IMR-90 (cell line): ENCODE measurements at regions not wholly inside any gene's neighbourhood (a gene's known extent, or its start where the extent isn't known, plus 50 kb on each side); places are given as distances from the start of the nearest gene placed in this dataset.

Source experiments
- ATAC-seq: fragments of 200-7000 bp; cut with Tn5 transposase; 2 replicates; pipeline ENCODE4 v1.9.1; 2020; ENCODE audit warnings: low read depth, mild to moderate bottlenecking, moderate library complexity
- BruUV-seq: library from RNA; stranded (reverse); fragments of 400-500 nt; replicated peaks from 2 replicates; lab custom pipeline; 2021; lab: Mats Ljungman, UMichigan
- CTCF ChIA-PET: fragments of 300-600 bp; formaldehyde crosslinking; extraction: SDS; loops from one replicate; lab custom pipeline; 2021; ENCODE audit warnings: antibody characterized with exemption; lab: Yijun Ruan, JAX
- POLR2A ChIA-PET: fragments of 300-600 bp; sonication (Branson Sonifier 250); formaldehyde crosslinking; loops from one replicate; lab custom pipeline; 2022; ENCODE audit warnings: antibody characterized with exemption; ENCODE audit not compliant: unreplicated experiment; lab: Charles Lee
- DNase-seq: peaks from one replicate; pipeline ENCODE4 v3.0.0; 2013
- H2AFZ ChIP-seq: replicated peaks from 2 replicates; pipeline ENCODE3; 2013; ENCODE audit warnings: low read length, mild to moderate bottlenecking; ENCODE audit not compliant: poor library complexity
- H2AK5ac ChIP-seq: 2 replicates; pipeline ENCODE4 v1.6.1; 2013; ENCODE audit warnings: low read depth, low read length, inconsistent platforms
- H2AK9ac ChIP-seq: replicated peaks from 2 replicates; pipeline ENCODE3; 2013; ENCODE audit warnings: mild to moderate bottlenecking, low read depth, low read length, moderate library complexity; ENCODE audit not compliant: poor library complexity
- H2BK120ac ChIP-seq: 2 replicates; pipeline ENCODE4 v1.6.1; 2013; ENCODE audit warnings: low read depth, low read length, inconsistent platforms
- H2BK15ac ChIP-seq: 3 replicates; pipeline ENCODE4 v1.6.1; 2013; ENCODE audit warnings: low read depth, low read length, inconsistent platforms
- H2BK20ac ChIP-seq: 2 replicates; pipeline ENCODE4 v1.6.1; 2013; ENCODE audit warnings: low read depth, mild to moderate bottlenecking, inconsistent platforms, low read length, moderate library complexity
- H2BK5ac ChIP-seq: 2 replicates; pipeline ENCODE4 v1.6.1; 2013; ENCODE audit warnings: mild to moderate bottlenecking, low read depth, low read length, inconsistent platforms; ENCODE audit not compliant: poor library complexity, severe bottlenecking
- H3K14ac ChIP-seq: replicated peaks from 2 replicates; pipeline ENCODE4 v1.6.1; 2013; ENCODE audit warnings: low read depth, low read length, inconsistent platforms
- H3K18ac ChIP-seq: 2 replicates; pipeline ENCODE4 v1.6.1; 2013; ENCODE audit warnings: low read depth, low read length, control low read depth
- H3K23ac ChIP-seq: 2 replicates; pipeline ENCODE4 v1.6.1; 2013; ENCODE audit warnings: low read depth, low read length, inconsistent platforms
- H3K27ac ChIP-seq: 2 replicates; pipeline ENCODE4 v1.5.1; 2013; ENCODE audit warnings: mild to moderate bottlenecking, control low read depth, low read length; ENCODE audit not compliant: insufficient read depth
- H3K27me3 ChIP-seq: 2 replicates; pipeline ENCODE4 v1.6.1; 2013; ENCODE audit warnings: low read length; ENCODE audit not compliant: control insufficient read depth, insufficient read depth
- H3K36me3 ChIP-seq: 2 replicates; pipeline ENCODE4 v1.6.1; 2013; ENCODE audit warnings: low read length, mixed read lengths; ENCODE audit not compliant: control insufficient read depth, insufficient read depth
- H3K4ac ChIP-seq: 2 replicates; pipeline ENCODE4 v1.6.1; 2013; ENCODE audit warnings: low read depth, low read length, inconsistent platforms
- H3K4me1 ChIP-seq: 2 replicates; pipeline ENCODE4 v1.6.1; 2013; ENCODE audit warnings: low read length, mixed read lengths; ENCODE audit not compliant: control insufficient read depth, insufficient read depth
- H3K4me2 ChIP-seq: 2 replicates; pipeline ENCODE4 v1.6.1; 2013; ENCODE audit warnings: low read depth, mild to moderate bottlenecking, control low read depth, low read length, moderate library complexity
- H3K4me3 ChIP-seq: 2 replicates; pipeline ENCODE4 v1.5.1; 2013; ENCODE audit warnings: low read depth, mild to moderate bottlenecking, control low read depth, low read length, moderate library complexity; ENCODE audit not compliant: insufficient read depth
- H3K56ac ChIP-seq: 2 replicates; pipeline ENCODE4 v1.6.1; 2013; ENCODE audit warnings: low read length, inconsistent platforms; ENCODE audit not compliant: insufficient read depth; ENCODE audit errors: extremely low read depth
- H3K79me1 ChIP-seq, 2 experiments: 2 replicates each; pipeline ENCODE4 v1.6.1; 2013; ENCODE audit warnings: low read length in 2 of 2, inconsistent platforms in 1 of 2, low read depth in 1 of 2
- H3K9ac ChIP-seq: 2 replicates; pipeline ENCODE4 v1.6.1; 2013; ENCODE audit warnings: low read depth, low read length, control low read depth
- H3K9me1 ChIP-seq: 2 replicates; pipeline ENCODE4 v1.6.1; 2013; ENCODE audit warnings: low read length, inconsistent platforms; ENCODE audit not compliant: insufficient read depth
- H3K9me3 ChIP-seq: 2 replicates; pipeline ENCODE4 v1.6.1; 2013; ENCODE audit warnings: low read length; ENCODE audit not compliant: control insufficient read depth, insufficient read depth
- H4K20me1 ChIP-seq: 2 replicates; pipeline ENCODE4 v1.6.1; 2013; ENCODE audit warnings: low read length, inconsistent platforms; ENCODE audit not compliant: insufficient read depth
- H4K5ac ChIP-seq: 2 replicates; pipeline ENCODE4 v1.6.1; 2013; ENCODE audit warnings: mild to moderate bottlenecking, low read depth, low read length, control low read depth
- H4K8ac ChIP-seq, 2 experiments: 2 replicates each; pipeline ENCODE4 v1.6.1; 2013; ENCODE audit warnings: low read depth in 2 of 2, low read length in 2 of 2, control low read depth in 1 of 2, inconsistent platforms in 1 of 2
- H4K91ac ChIP-seq: 2 replicates; pipeline ENCODE4 v1.6.1; 2013; ENCODE audit warnings: low read depth, low read length, inconsistent platforms; ENCODE audit not compliant: insufficient read depth
- BHLHE40 ChIP-seq: fragments of 150-350 bp; IDR thresholded peaks from 2 replicates; pipeline ENCODE4 v1.6.1; 2016; ENCODE audit warnings: mild to moderate bottlenecking, low read depth, low read length
- CEBPB ChIP-seq: IDR thresholded peaks from 2 replicates; pipeline ENCODE4 v1.6.1; 2012; ENCODE audit warnings: low read depth, low read length, improper control_type of control experiment
- CHD1 ChIP-seq: IDR thresholded peaks from 2 replicates; pipeline ENCODE4 v1.6.1; 2012; ENCODE audit warnings: low read depth, low read length, improper control_type of control experiment
- FOS ChIP-seq: fragments of 150-350 bp; IDR thresholded peaks from 2 replicates; pipeline ENCODE4 v1.6.1; 2016; ENCODE audit warnings: low read depth, low read length
- MAFK ChIP-seq: IDR thresholded peaks from 2 replicates; pipeline ENCODE4 v1.6.1; 2012; ENCODE audit warnings: low read depth, low read length, improper control_type of control experiment
- MAZ ChIP-seq: IDR thresholded peaks from 2 replicates; pipeline ENCODE4 v1.6.1; 2012; ENCODE audit warnings: low read depth, mild to moderate bottlenecking, low read length, improper control_type of control experiment, moderate library complexity, borderline replicate concordance
- MXI1 ChIP-seq: IDR thresholded peaks from 2 replicates; pipeline ENCODE4 v1.6.1; 2012; ENCODE audit warnings: low read depth, mild to moderate bottlenecking, low read length, moderate library complexity, borderline replicate concordance
- NFE2L2 ChIP-seq: fragments of 150-350 bp; IDR thresholded peaks from 2 replicates; pipeline ENCODE4 v1.6.1; 2016; ENCODE audit warnings: low read depth, mild to moderate bottlenecking, low read length
- POLR2A ChIP-seq: IDR thresholded peaks from 2 replicates; pipeline ENCODE4 v1.6.1; 2012; ENCODE audit warnings: mild to moderate bottlenecking, low read depth, low read length
- RAD21 ChIP-seq: IDR thresholded peaks from 2 replicates; pipeline ENCODE4 v1.6.1; 2012; ENCODE audit warnings: low read length, improper control_type of control experiment
- RCOR1 ChIP-seq: IDR thresholded peaks from 2 replicates; pipeline ENCODE4 v1.6.1; 2012; ENCODE audit warnings: mild to moderate bottlenecking, low read length, improper control_type of control experiment; ENCODE audit not compliant: insufficient replicate concordance
- RFX5 ChIP-seq: IDR thresholded peaks from 2 replicates; pipeline ENCODE4 v1.8.0; 2012; ENCODE audit warnings: low read depth, mild to moderate bottlenecking, low read length, moderate library complexity
- SMC3 ChIP-seq: fragments of 150-350 bp; IDR thresholded peaks from 2 replicates; pipeline ENCODE4 v1.6.1; 2016; ENCODE audit warnings: low read depth, mild to moderate bottlenecking, antibody characterized with exemption, low read length, moderate library complexity
- WGBS, 2 experiments: methylation state at CpG; one replicate each; pipeline versions ENCODE4 v1.1.5 to v1.1.7; 2013; ENCODE audit warnings: missing lambda C conversion rate in 2 of 2; ENCODE audit not compliant: insufficient read length in 1 of 2; ENCODE audit errors: extremely low coverage in 2 of 2; 5-methylcytosine and 5-hydroxymethylcytosine counted together
- dilution Hi-C: fragments of 300-500 bp; cut with HindIII; formaldehyde crosslinking; loops from one replicate; pipeline ENCODE4 v1.14.3; 2018; ENCODE audit warnings: low sequenced_read_pairs; ENCODE audit not compliant: unreplicated experiment
- in situ Hi-C: fragments of 300-500 bp; cut with MboI; formaldehyde crosslinking; loops from 3 replicates; pipeline ENCODE4 v1.14.3; 2019; ENCODE audit warnings: low sequenced_read_pairs, inconsistent platforms, mixed read lengths
- intact Hi-C: fragments of 100-400 bp; cut with micrococcal nuclease; formaldehyde crosslinking; loops from 2 replicates; pipeline ENCODE4 v1.10.0; 2022
- TF ChIP-seq, protein P1 (sequence below): fragments of 150-350 bp; IDR thresholded peaks from 2 replicates; pipeline ENCODE4 v1.6.1; 2016; ENCODE audit warnings: low read depth, mild to moderate bottlenecking, low read length, moderate library complexity, borderline replicate concordance
- TF ChIP-seq, protein P2 (sequence below): conservative IDR thresholded peaks from 2 replicates; pipeline ENCODE4 v1.5.1; 2012; ENCODE audit warnings: mild to moderate bottlenecking, low read depth, low read length, improper control_type of control experiment
- TF ChIP-seq, protein P3 (sequence below): fragments of 150-350 bp; IDR thresholded peaks from 2 replicates; pipeline ENCODE4 v1.6.1; 2017; ENCODE audit warnings: mild to moderate bottlenecking, antibody characterized with exemption, low read length, low read depth

DNA sequence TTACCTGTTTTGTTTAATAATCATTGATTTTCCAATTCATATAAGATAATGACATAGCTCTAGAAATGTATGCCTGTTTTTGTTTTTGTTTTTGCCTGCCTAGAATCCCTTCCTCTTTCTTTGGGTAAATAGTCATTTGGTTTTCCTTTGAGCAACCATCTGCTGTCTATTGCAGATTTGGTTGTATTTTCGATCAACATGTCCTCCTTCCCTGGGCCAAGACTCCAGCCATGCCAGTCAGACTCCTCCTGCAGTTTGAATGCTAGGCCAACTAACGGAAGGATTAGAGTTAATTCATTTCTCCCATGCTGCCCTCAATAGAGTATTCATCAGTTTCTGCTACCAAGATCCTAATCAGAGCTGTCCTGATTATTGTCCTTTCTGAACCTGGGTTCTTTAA lies 67.1 kb downstream of the MAIP1 start:
- H3K14ac ChIP-seq = no peak overlapping the region
- H2BK20ac ChIP-seq = no peak overlapping the region
- no peak overlapping the region for H3K4me2 ChIP-seq
- H3K36me3 ChIP-seq = no peaks in the 10 kb centered on the region
- H2BK120ac ChIP-seq = no peak overlapping the region
- no peaks in the 10 kb centered on the region for H3K9me1 ChIP-seq
- H4K5ac ChIP-seq = no peak overlapping the region
- no peaks in the 10 kb centered on the region for H3K79me1 ChIP-seq
- no peak for ATAC-seq
- no peak for DNase-seq
- H3K9ac ChIP-seq = no peak overlapping the region
- TF ChIP-seq MAZ (no peak), CEBPB (no peak), SMC3 (no peak), MXI1 (no peak), FOS (no peak), MAFK (no peak), RFX5 (no peak), RCOR1 (no peak), NFE2L2 (no peak), CHD1 (no peak), BHLHE40 (no peak), RAD21 (no peak), POLR2A (no peak)
- TF ChIP-seq, protein P1, sequence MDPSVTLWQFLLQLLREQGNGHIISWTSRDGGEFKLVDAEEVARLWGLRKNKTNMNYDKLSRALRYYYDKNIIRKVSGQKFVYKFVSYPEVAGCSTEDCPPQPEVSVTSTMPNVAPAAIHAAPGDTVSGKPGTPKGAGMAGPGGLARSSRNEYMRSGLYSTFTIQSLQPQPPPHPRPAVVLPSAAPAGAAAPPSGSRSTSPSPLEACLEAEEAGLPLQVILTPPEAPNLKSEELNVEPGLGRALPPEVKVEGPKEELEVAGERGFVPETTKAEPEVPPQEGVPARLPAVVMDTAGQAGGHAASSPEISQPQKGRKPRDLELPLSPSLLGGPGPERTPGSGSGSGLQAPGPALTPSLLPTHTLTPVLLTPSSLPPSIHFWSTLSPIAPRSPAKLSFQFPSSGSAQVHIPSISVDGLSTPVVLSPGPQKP = no peak
- TF ChIP-seq, protein P2, sequence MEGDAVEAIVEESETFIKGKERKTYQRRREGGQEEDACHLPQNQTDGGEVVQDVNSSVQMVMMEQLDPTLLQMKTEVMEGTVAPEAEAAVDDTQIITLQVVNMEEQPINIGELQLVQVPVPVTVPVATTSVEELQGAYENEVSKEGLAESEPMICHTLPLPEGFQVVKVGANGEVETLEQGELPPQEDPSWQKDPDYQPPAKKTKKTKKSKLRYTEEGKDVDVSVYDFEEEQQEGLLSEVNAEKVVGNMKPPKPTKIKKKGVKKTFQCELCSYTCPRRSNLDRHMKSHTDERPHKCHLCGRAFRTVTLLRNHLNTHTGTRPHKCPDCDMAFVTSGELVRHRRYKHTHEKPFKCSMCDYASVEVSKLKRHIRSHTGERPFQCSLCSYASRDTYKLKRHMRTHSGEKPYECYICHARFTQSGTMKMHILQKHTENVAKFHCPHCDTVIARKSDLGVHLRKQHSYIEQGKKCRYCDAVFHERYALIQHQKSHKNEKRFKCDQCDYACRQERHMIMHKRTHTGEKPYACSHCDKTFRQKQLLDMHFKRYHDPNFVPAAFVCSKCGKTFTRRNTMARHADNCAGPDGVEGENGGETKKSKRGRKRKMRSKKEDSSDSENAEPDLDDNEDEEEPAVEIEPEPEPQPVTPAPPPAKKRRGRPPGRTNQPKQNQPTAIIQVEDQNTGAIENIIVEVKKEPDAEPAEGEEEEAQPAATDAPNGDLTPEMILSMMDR = no peak
- TF ChIP-seq, protein P3, sequence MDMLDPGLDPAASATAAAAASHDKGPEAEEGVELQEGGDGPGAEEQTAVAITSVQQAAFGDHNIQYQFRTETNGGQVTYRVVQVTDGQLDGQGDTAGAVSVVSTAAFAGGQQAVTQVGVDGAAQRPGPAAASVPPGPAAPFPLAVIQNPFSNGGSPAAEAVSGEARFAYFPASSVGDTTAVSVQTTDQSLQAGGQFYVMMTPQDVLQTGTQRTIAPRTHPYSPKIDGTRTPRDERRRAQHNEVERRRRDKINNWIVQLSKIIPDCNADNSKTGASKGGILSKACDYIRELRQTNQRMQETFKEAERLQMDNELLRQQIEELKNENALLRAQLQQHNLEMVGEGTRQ = no peak
- peaks cover 2% of the 10 kb centered on the region; the same call in 1 of the 2 replicates for H3K9me3 ChIP-seq
- no peak overlapping the region for H2AK9ac ChIP-seq
- H3K4me3 ChIP-seq = no peak overlapping the region
- intact Hi-C loops (no loop called here), dilution Hi-C loops (no loop called here), in situ Hi-C loops (no loop called here)
- no peak overlapping the region; the same call in 1 of the 2 replicates for H3K18ac ChIP-seq
- no peak overlapping the region for H3K27ac ChIP-seq
- H2AK5ac ChIP-seq = no peak overlapping the region
- H3K23ac ChIP-seq = no peak overlapping the region
- 84% methylated on average over 2 of the region's 2 CpGs; no CpG with 5 or more reads in 1 of the 2 experiments for WGBS, 2 experiments
- H4K8ac ChIP-seq = no peak overlapping the region
- ChIA-PET POLR2A (no interaction called here), CTCF (no interaction called here)
- H3K4ac ChIP-seq = no peak overlapping the region
- no peak overlapping the region for H2BK15ac ChIP-seq
- H4K20me1 ChIP-seq = no peaks in the 10 kb centered on the region
- BruUV-seq = no TSS peak
- H2BK5ac ChIP-seq = no peak overlapping the region
- no peak overlapping the region for H3K56ac ChIP-seq
- no peak overlapping the region for H4K91ac ChIP-seq
- H3K4me1 ChIP-seq = peaks cover 4% of the 10 kb centered on the region
- H2AFZ ChIP-seq = no peak overlapping the region
- H3K27me3 ChIP-seq = no peaks in the 10 kb centered on the region
